ENCODE measurements at regions not wholly inside any gene's neighbourhood (a gene's known extent, or its start where the extent isn't known, plus 50 kb on each side); places are given as distances from the start of the nearest gene placed in this dataset.
A peak's percentile ranks its signal among the peaks of the same experiment; 100 is the strongest.

GRCh38 chr13:59483501-59484145 is 680.1 kb downstream of the DIAPH3 start:
- TF ChIP-seq RAD21 (IDR thresholded peaks at IDR 0.05; ENCODE audit: low read length) (no peak), POLR2AphosphoS5 (IDR thresholded peaks at IDR 0.05; ENCODE audit: low read depth, low read length) (peak; percentile 35), CTCF (IDR thresholded peaks at IDR 0.05) (no peak), REST (IDR thresholded peaks at IDR 0.05; ENCODE audit: low read depth, low read length) (no peak), RXRA (IDR thresholded peaks at IDR 0.05; ENCODE audit: borderline replicate concordance, low read depth) (no peak), MXI1 (IDR thresholded peaks at IDR 0.05; ENCODE audit: low read depth, low read length) (no peak), JUND (IDR thresholded peaks at IDR 0.05) (no peak)
